Heart left ventricle (tissue), 13 donors: ENCODE measurements at regions not wholly inside any gene's neighbourhood (a gene's known extent, or its start where the extent isn't known, plus 50 kb on each side); places are given as distances from the start of the nearest gene placed in this dataset.

Experiments
- CTCF ChIP-seq, 12 donors: fragments of 200-600 bp; sonication (generic) in 4 of 12; IDR thresholded peaks; one replicate each; pipeline versions ENCODE4 v1.5.0 to v1.8.0; 2018 to 2022; ENCODE audit warnings: antibody characterized with exemption in 12 of 12, mild to moderate bottlenecking in 5 of 12
- POLR2A ChIP-seq, 2 donors: fragments of 450-650 bp; IDR thresholded peaks; one replicate each; pipeline ENCODE4 v1.6.1; 2017; ENCODE audit warnings: antibody characterized with exemption in 2 of 2, mild to moderate bottlenecking in 2 of 2, moderate library complexity in 2 of 2
- donor health status: ischemic (EF 13 %, LVEDD 7.1; RV severe dilation, severe dysfunction).
- donor health status: DM: no; HTN: yes; CAD: no.
- donor health status: DM: no; HTN: no; CAD: no.
- donor health status: ischemic (EF 25% LVEDD 6.9; RV normal size, moderate dysfunction).
- donor health status: ischemic (EF 25% LVEDD 5.7; RV mildly dilated, moderate dysfunction).
- donor health status: ischemic (EF 35%, LVEDD 5.7; RV mildly dilated, moderate dysfunction).
- donor health status: nonischemic (EF 11% LVEDD 7.7; RV severe dilation, severe dysfunction).
- donor health status: DM: yes; HTN: yes; CAD: no.
- donor health status: PGD.
- donor health status: ischemic (EF 29% LVEDD 5.4; RV normal size, mild dysfunction).
- donor health status: nonischemic (EF 23%, LVEDD 6.1; RV moderate dilation, normal function).

GRCh38 chr2:2691419-2691818, 360.3 kb upstream of the MYT1L start:
- no peak for TF ChIP-seq CTCF (IDR thresholded peaks at IDR 0.05)
- TF ChIP-seq POLR2A (IDR thresholded peaks at IDR 0.05), result no peak
